NCI-H748 (cell line): ENCODE measurements at regions not wholly inside any gene's neighbourhood (a gene's known extent, or its start where the extent isn't known, plus 50 kb on each side); places are given as distances from the start of the nearest gene placed in this dataset.

ENCODE experiments used
- DNase-seq: peaks from one replicate; lab custom pipeline; 2025; ENCODE audit not compliant: unreplicated experiment; lab: John Stamatoyannopoulos, UW

DNA sequence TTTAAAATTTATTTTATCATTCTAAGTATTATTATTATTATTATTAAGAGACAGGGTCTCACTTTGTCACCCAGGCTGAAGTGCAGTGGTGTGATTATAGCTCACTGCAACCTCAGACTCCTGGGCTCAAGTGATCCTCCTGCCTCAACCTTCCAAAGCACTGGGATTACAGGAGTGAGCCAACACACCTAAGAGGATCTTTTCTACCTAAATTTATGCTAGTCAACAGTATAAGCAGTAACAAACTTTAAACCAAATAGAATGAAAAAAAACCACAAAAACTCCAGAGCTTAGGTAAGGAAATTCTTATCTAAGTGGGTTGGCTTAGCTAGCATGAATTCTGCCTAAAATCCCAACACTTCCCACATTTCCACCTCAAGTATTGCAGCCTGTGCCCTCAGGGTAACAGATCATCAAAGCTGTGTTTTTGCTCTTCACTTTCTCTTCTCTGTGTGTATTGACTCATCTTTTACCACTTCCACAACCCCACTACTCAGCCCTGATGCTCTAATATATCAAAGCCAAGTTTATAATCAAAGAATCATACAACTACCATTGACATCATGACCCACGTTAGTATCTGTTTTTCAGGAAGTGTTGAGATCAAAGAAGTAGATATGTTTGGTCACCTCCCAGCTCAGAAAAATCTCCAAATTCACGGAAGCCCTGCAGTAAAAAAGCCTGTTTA, 93.7 kb upstream of the SPON1 start:
- DNase-seq = no peak

DNA sequence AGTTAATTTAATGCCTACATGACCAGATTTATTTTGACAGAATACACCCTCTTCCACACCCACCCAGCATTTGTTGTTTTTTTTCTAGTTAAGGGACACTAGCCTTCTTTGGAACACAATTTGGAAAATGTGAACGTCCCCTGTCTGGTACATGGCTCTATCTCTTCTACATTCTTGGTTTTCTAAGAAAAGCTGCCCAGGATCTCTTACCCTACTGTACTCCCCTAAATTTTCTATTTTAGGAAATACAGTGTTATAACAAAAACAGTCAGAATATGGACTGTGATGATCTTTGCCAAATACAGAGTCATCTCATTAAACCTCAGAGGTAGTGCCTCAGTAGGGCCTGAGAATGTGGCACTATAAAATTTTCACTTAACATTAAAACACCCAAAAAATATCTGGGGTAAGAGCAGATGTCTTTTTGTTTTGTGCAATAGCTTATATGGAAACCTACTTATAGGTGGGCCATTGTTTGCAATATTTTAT, 93.1 kb upstream of the SPON1 start:
- DNase-seq = no peak

DNA sequence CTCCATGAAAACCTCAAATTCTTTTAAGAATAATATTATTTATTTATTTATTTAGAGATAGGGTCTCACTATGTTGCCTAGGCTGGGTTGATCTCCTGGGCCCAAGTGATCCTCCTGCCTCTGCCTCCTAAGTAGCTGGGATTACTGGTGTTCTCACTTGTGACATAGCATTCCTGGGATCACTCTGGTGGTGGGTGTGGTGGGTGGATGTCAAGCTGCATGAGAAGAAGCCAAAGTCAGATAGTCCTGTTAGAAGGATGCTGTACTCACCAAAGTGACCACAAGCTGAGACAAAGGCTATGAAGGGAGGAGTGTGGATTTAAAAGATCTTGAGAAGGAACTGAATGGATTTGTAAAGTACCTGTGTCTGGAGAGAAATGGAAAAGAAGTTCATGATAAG, 87.9 kb upstream of the SPON1 start:
- no peak for DNase-seq

DNA sequence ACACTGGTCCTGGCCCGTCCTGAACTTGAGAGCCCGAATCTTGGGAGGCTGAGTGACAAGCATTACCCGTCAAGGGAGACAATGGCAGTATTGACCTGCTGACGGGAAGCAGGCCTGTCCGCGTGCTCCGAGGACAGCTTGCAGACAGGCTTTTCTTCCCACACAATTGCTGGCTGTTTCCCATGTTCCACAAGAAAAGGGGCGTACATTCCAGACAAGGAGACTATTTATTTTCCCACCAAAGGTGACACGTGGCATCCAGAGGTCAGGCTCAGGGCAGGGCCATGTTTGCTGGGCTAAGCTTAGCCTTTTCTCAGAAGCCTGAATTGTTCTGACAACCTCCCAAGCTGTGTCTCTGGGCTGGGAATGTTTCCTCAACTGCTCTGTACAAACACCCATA, 86.9 kb upstream of the SPON1 start:
- DNase-seq = no peak

DNA sequence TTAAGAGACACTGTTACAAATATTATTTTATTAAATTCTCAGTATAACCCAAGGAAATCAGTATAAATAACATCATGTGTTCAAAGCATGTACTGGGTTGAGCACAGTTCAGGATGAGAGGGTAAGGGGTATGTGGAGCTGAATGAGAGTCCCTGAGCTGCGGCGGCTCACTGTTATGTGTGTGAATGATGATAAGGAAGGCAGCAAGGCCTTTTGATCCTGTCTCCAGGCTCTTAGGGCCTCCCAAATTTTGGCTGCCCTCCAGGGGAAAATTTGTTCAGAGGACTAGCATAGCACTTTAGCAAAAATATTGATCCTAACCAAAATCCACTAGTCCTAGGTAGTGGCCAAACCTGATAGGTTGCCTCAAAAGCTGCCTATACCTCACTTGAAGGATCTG, 86.1 kb upstream of the SPON1 start:
- DNase-seq = no peak

DNA sequence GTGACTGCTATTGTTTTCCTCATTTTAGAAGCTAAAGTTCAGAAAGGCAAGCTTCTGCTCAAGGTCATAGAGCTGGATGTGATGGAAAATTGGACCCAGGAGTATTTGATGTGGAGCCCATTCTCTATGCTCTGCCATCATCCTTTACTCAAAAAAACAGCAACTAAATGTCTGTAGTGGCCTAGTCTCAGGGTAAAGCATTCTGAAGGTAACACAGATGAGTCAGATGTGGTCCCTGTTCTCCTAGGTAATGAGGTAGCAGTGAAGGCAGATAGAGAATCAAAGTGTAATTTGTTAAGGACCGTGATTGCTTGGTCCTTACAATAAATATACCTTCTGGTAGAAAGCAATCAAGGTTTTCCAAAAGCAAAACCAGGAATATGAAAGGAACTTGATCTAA, 84.4 kb upstream of the SPON1 start:
- DNase-seq = no peak

DNA sequence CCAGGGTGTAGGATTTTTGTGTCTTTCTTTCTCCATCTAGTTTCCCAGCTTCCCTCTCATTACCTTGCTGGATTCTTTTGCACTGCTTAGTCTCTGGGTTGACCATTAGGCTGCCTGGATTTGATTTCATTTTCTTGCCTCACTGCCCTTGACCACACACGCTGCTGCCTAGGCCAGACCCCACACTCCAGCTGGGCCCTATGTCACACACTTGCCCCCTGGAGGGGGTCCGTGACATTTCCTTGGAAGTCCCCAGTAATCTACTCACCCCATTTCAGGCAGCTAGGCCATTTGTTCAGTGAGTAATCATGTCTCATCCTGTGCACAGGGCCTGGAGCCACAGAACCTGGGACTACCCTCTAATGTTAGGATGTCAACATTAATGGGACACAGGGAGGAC, 81.9 kb upstream of the SPON1 start:
- no peak for DNase-seq

DNA sequence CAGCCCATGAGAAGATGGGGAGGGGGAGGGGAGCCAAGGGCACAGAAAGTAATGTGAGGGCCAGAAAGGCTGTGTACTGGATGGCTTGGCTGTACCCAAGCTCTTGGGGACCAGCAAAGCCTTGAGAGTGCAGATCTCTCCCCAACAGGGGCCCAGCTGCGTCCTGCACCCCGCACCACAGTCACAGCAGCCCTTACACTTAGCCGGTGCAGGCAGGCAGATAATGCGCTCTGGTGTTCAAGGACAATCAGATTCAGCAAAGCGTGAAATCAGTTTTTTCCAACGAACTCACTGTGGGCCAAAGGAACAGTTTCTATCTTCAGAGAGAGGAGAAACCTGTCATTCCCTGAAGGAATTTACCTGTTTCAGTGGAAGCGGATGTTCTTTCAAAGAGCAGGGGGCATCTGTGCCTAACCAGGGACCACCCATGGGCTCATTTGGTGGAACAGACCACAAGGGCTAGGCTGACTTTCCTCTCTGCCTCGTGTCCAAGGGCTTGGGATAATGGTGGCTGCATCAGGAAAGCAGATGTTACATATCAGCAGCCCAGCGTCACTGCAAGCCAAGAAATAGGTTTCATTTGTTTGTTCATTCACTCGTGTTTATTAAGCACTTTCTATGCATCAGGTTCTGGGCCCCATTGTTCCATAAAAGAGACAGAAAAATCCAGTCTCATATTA, 81.2 kb upstream of the SPON1 start:
- no peak for DNase-seq

DNA sequence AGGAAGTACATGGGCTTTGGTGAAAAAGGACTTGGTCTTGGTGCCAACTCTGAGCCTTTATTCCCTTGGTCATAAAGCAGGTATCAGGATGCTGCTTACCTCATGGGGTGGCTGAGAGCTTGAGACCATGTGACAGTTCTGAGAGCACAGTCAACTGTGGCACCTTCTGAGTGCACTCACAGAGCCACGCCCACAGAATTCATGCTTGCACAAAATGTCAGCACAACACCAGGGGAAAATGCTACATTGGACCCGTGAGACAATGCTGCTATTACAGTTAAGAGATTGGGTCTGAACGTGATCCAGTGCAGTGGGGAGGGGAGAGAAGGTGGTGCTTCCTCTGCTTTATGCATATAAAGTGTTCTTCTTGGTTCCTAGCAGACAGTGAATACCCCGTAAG, 79.5 kb upstream of the SPON1 start:
- peak; percentile 34 for DNase-seq

DNA sequence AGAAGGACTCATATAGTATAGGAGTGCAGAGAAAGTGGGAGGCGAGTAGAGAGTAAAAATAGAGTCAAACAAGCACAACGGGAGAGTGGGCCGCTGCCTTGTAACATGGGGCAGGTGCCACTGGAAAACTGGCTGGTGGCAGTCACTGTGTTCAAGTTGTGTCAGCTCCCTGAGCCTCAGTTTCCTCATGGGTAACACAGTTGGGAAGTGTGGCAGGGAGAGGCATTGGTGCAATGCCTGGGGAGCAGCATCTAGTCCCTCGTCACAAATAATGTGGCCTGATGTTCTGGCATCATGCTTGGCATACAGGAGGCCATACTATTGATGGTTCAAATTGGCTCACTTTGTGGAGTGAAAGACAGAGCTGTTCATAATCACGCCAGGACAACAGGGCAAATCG, 78.9 kb upstream of the SPON1 start:
- DNase-seq = no peak

DNA sequence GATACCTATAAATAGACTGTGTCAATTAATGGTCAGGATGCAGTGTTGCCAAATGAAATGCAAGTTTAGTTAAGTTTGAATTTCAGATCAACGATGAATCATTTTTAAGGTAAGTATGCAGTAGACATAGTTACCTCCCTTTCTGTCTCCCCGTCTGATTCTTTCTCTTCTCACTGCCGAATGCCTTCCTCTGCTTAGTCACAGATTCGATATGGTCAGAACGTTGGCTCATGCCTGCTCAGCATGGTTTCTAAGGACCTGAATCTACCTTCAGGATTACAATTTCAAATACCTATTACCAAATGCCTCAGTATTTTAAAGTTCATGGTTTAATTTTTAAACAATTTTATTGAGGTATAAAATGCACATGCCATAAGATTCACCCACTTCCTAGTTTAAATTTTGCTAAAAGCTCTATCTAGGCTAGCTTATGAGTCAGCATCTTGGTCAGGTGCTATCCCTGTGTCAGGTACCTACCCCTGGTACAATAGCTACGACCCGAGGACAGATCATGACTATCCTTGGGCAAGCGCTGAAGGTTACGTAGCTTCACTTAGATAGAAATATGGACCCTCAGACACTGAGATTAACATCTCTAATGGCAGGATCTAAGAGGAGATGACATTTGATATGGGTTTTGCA, 78.2 kb upstream of the SPON1 start:
- DNase-seq = no peak

DNA sequence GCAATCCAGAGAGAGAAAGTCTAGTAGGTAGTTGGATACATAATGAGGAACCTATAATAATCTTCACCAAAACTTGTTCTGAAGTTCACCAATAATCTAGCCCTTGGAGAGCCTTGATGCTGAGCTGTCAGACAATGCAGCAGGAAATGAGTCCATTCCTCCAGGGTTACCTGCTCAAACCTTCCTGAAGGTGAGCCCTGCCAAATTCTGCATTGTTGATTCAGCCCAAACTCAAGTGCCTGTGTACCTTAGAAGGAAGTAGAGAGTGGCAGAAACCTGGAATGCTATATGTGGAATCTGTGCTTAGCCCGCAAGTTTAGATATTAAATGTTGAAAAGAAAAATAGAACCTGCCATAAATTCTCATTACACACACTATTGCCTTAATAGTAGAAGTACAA, 77.4 kb upstream of the SPON1 start:
- DNase-seq = no peak

DNA sequence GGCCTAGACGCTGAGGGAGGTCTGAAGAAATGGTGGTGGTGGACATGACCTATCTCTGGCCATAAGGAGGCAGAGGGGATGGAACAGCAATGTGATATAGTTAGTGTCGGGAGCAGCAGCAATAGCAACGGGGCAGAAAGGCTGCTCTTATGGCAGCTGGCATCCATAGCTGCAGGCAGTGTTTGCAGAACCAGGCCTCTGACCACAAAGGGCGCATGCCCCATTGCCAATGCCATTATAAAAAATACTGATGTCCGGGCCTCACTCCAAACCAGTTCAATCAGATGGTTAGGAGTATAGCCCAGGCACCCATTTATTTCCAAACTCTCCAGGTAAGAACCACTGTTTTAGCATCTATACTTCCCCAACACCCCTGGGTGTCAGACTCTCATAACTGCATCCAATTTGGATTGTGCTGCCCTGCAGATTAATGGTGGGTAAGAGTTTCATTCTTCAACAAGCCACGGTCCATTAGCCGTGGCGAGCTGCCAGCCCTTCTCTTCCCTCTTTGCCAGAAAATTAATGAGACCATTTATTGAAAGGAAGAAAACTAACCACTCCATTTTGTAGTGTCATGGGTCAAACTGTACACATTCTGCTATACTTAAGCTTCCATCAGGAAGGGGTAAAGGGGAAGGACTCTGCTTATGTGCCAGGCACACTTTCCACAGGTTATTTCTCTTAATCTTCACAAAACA, 72.8 kb upstream of the SPON1 start:
- DNase-seq = peak; percentile 83

DNA sequence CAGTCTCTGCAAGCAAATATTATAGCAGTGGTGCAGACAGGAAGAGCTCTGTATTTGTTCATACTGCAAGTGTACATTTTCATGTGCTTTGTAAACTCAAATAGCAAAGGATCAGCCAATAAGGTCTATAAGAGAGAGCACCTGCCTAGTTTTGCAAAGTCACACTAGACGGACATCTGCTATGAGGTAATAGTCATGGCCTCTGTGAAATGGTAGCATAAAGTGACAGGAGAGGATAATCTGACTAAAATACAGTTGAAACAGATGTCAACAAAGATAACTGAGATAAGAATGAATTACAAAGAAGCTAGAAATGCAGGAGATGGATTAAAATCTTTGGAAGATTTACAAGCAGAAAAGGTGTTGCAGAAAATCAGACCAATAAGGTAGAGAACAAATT, 70.6 kb upstream of the SPON1 start:
- peak; percentile 34 for DNase-seq

DNA sequence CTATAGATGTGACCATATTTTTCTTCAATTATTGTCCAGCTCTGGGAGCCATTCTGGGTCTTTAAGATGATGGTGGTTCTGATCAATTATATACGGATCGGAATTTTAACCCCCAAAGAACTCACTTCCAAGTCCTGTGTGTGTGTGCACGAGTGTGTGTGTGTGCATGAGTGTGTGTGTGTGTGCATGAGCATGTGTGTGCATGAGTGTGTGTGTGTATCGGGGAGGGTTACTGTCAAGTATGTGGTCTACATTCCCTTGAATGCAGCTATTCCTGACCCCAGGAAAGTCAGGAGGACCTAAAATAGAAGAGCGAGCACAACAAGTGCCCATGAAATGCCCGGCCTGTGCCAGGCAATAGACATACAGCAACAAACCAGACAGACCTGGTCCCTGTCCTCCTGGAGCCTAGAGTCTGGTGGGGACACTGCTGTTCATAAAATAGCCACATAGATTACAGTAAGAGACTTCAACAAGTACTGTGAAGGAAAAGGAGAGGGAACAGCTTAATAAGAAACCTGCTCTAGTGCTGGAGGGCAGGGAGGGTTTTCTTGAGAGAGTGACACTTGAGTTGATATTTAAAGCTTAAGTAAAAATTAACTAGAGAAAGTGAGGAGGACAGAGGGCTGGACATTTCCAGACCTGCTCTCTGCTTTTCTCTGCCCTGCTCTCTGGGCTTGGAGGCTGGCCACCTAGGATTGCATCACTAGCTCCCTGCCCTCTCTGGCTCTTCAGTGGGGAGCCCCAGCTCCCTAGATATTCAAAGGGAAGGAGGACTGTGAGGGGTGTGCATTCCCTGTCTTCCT, 66.1 kb upstream of the SPON1 start:
- no peak for DNase-seq

DNA sequence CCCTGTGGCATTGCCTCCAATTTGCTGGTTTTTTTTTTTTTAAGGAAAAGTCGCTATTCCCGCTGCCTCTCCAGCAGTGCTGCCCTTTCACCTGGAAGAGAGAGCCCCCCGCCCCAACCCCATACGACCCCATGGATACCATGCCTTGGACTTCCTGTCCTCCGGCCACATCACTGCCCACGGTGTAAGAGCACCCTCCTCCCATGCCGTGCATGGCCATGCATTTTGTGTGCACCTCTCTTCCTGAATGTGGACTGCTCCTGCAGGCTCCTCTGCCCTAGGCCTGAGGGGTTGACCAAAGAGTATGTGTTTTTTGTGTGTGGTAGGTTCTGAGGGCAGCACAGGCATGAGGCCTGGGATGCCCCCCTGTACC, 65.6 kb upstream of the SPON1 start:
- DNase-seq = no peak

DNA sequence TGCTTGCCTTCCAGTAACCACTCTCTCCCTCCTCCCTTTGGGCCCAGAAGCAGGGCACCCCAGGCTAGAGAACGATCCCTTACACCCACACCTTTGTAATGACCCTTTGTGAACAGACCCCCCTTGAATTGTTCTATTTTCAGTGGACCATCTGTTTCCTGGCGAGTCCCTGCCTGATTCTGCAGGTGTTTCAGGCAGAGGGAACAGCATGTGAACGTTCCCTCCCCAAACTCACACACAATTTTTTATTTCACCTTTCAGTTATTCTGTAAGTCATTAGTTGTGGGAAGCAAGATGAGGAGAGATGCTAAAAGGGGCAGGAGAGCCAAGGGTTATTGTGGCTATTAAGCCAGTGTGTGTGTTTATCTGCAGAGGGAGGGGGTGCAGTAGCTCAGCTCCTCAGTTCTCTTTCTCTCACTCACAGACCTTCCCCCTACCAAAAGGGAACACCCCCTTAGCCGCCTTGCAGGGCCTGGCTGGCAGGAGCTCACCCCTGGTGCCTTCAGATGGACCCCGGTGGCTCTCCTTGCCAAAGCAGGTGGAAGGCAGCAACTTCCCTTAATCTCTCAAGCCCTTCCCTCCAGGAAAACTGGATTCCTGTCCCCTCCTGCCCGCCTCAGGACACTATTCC, 64.8 kb upstream of the SPON1 start:
- no peak for DNase-seq

DNA sequence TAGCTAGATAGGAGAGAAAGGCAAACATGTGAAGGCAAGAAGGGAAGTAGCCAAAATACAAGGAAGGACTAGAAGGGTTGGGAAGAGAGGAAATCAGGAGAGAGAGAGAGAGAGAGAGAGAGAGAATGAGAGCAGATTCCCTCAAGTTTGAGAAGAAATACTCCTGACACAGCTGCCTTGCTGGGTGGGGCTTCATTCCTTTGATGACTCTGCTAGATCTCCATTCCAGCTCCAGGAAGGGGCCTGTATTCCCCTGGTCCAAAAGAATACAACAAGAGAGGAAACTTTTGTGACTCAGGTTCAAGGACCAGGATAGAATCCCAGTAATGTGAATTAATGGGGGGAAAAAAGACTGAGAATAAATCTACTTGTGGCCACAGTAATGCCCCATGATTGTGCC, 62.9 kb upstream of the SPON1 start:
- no peak for DNase-seq

DNA sequence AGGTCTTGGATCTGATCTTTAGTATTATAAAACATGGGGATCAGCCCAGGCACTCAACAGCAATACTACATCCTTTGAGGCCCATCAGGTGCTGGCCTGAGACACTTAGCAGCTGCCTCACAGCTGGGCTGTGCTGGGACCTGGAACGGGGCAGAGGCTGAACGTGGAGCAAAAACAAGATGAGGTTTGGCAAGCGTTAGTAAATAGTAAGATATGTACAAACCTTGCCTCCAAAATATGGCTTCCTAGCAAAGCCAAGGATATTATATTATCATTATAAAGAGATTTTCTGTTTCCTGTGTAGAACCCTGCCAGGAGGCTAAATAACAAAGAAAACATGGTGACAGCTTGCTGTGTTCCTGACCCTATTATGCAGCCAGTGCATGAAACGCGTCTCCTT, 60.0 kb upstream of the SPON1 start:
- DNase-seq = no peak

DNA sequence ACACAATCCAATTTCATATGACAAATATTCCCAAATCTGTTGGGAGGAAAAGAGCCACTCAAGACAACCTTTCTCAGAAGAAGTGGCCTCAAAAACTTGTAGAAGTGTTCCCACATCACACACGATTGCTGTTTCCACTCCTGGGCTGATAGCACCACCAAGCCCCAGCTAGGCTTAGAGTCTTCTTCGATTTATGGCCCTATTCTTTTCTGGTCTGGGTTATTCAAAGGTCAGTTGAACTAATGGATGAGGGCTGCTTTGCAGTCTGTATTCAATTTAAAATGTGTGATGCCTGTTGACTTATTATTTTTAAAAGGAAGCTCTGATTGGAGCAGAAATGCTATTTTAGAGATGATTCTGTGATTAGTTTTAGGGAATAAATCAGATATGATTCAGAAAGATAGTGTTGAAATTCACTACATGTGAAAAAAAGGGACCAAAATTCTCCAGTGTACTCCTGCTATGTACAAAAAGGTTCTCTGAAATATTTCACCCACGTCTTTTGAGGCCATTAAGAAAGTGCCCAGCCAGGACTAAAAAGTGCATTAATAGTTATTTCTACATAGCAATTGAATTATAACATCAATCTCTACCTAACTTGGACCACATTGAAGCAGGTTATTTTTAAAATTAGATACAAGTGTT, 57.3 kb upstream of the SPON1 start:
- DNase-seq = no peak
